ENCODE measurements at regions not wholly inside any gene's neighbourhood (a gene's known extent, or its start where the extent isn't known, plus 50 kb on each side); places are given as distances from the start of the nearest gene placed in this dataset.
A peak's percentile ranks its signal among the peaks of the same experiment; 100 is the strongest.

GRCh38 chr1:94714552-94714951 lies 105.6 kb upstream of the SLC44A3 start:
- in situ Hi-C loops (cut with HindIII; ENCODE audit: low pct_ligation_motif_present, low pct_unique_long_range_greater_than_20kb, low sequenced_read_pairs) = no loop called here
- no peak for DNase-seq

GRCh38 chr1:94714152-94714551 lies 106.0 kb upstream of the SLC44A3 start:
- in situ Hi-C loops (cut with HindIII; ENCODE audit: low pct_ligation_motif_present, low pct_unique_long_range_greater_than_20kb, low sequenced_read_pairs) = no loop called here

GRCh38 chr1:94713472-94714141 lies 106.5 kb upstream of the SLC44A3 start:
- peak; percentile 79 for DNase-seq
- in situ Hi-C loops (cut with HindIII; ENCODE audit: low pct_ligation_motif_present, low pct_unique_long_range_greater_than_20kb, low sequenced_read_pairs) = no loop called here

More at GRCh38 chr1:94714152-94714551, 106.0 kb upstream of the SLC44A3 start:
- no peak for DNase-seq

- DNase-seq = no peak
- in situ Hi-C loops (cut with HindIII; ENCODE audit: low pct_ligation_motif_present, low pct_unique_long_range_greater_than_20kb, low sequenced_read_pairs) = no loop called here
These were observed 110.1 kb upstream of the SLC44A3 start for GRCh38 chr1:94709891-94710581.

- in situ Hi-C loops (cut with HindIII; ENCODE audit: low pct_ligation_motif_present, low pct_unique_long_range_greater_than_20kb, low sequenced_read_pairs) = no loop called here
- no peak for DNase-seq
These were observed 111.3 kb upstream of the SLC44A3 start for GRCh38 chr1:94708811-94709210.

GRCh38 chr1:94708299-94708685 lies 111.9 kb upstream of the SLC44A3 start:
- in situ Hi-C loops (cut with HindIII; ENCODE audit: low pct_ligation_motif_present, low pct_unique_long_range_greater_than_20kb, low sequenced_read_pairs) = no loop called here
- no peak for DNase-seq

GRCh38 chr1:94707321-94708298 lies 112.5 kb upstream of the SLC44A3 start:
- in situ Hi-C loops (cut with HindIII; ENCODE audit: low pct_ligation_motif_present, low pct_unique_long_range_greater_than_20kb, low sequenced_read_pairs) = no loop called here

GRCh38 chr1:94702442-94702815 lies 117.7 kb upstream of the SLC44A3 start:
- in situ Hi-C loops (cut with HindIII; ENCODE audit: low pct_ligation_motif_present, low pct_unique_long_range_greater_than_20kb, low sequenced_read_pairs) = no loop called here
- no peak for DNase-seq

More at GRCh38 chr1:94707321-94708298, 112.5 kb upstream of the SLC44A3 start:
- no peak for DNase-seq

GRCh38 chr1:94701796-94702441 lies 118.2 kb upstream of the SLC44A3 start:
- in situ Hi-C loops (cut with HindIII; ENCODE audit: low pct_ligation_motif_present, low pct_unique_long_range_greater_than_20kb, low sequenced_read_pairs) = no loop called here
- no peak for DNase-seq

- in situ Hi-C loops (cut with HindIII; ENCODE audit: low pct_ligation_motif_present, low pct_unique_long_range_greater_than_20kb, low sequenced_read_pairs) = no loop called here
- DNase-seq = peak; percentile 49
These were observed 121.2 kb upstream of the SLC44A3 start for GRCh38 chr1:94698759-94699502.

- in situ Hi-C loops (cut with HindIII; ENCODE audit: low pct_ligation_motif_present, low pct_unique_long_range_greater_than_20kb, low sequenced_read_pairs) = no loop called here
- no peak for DNase-seq
These were observed 121.8 kb upstream of the SLC44A3 start for GRCh38 chr1:94698356-94698755.

- DNase-seq = no peak
- in situ Hi-C loops (cut with HindIII; ENCODE audit: low pct_ligation_motif_present, low pct_unique_long_range_greater_than_20kb, low sequenced_read_pairs) = no loop called here
These were observed 122.3 kb upstream of the SLC44A3 start for GRCh38 chr1:94697839-94698238.

GRCh38 chr1:94694226-94694915 lies 125.8 kb upstream of the SLC44A3 start:
- in situ Hi-C loops (cut with HindIII; ENCODE audit: low pct_ligation_motif_present, low pct_unique_long_range_greater_than_20kb, low sequenced_read_pairs) = no loop called here
- no peak for DNase-seq

- in situ Hi-C loops (cut with HindIII; ENCODE audit: low pct_ligation_motif_present, low pct_unique_long_range_greater_than_20kb, low sequenced_read_pairs) = no loop called here
- no peak for DNase-seq
These were observed 126.7 kb upstream of the SLC44A3 start for GRCh38 chr1:94693435-94693834.

- in situ Hi-C loops (cut with HindIII; ENCODE audit: low pct_ligation_motif_present, low pct_unique_long_range_greater_than_20kb, low sequenced_read_pairs) = no loop called here
- DNase-seq = no peak
These were observed 127.1 kb upstream of the SLC44A3 start for GRCh38 chr1:94693029-94693428.

GRCh38 chr1:94688646-94689045 lies 131.5 kb upstream of the SLC44A3 start:
- no peak for DNase-seq
- in situ Hi-C loops (cut with HindIII; ENCODE audit: low pct_ligation_motif_present, low pct_unique_long_range_greater_than_20kb, low sequenced_read_pairs) = no loop called here

- in situ Hi-C loops (cut with HindIII; ENCODE audit: low pct_ligation_motif_present, low pct_unique_long_range_greater_than_20kb, low sequenced_read_pairs) = no loop called here
- no peak for DNase-seq
These were observed 133.3 kb upstream of the SLC44A3 start for GRCh38 chr1:94686882-94687281.

Measured in ACHN (cell line).